Breast epithelium (tissue), 3 donors: ENCODE measurements at regions not wholly inside any gene's neighbourhood (a gene's known extent, or its start where the extent isn't known, plus 50 kb on each side); places are given as distances from the start of the nearest gene placed in this dataset.

Experiments
- POLR2AphosphoS5 ChIP-seq, 3 donors: sonication (generic); formaldehyde crosslinking; IDR thresholded peaks; one replicate each; pipeline ENCODE4 v1.6.1; 2017; ENCODE audit warnings: antibody characterized with exemption in 3 of 3
- TF ChIP-seq, protein P1 (sequence below), 3 donors: fragments of 450-650 bp; IDR thresholded peaks; one replicate each; pipeline ENCODE4 v1.5.1; 2016 to 2017; ENCODE audit warnings: antibody characterized with exemption in 3 of 3, mild to moderate bottlenecking in 3 of 3, moderate library complexity in 3 of 3

GRCh38 chr3:95721938-95722337 lies 1092.5 kb upstream of the EPHA6 start:
- TF ChIP-seq, protein P1, sequence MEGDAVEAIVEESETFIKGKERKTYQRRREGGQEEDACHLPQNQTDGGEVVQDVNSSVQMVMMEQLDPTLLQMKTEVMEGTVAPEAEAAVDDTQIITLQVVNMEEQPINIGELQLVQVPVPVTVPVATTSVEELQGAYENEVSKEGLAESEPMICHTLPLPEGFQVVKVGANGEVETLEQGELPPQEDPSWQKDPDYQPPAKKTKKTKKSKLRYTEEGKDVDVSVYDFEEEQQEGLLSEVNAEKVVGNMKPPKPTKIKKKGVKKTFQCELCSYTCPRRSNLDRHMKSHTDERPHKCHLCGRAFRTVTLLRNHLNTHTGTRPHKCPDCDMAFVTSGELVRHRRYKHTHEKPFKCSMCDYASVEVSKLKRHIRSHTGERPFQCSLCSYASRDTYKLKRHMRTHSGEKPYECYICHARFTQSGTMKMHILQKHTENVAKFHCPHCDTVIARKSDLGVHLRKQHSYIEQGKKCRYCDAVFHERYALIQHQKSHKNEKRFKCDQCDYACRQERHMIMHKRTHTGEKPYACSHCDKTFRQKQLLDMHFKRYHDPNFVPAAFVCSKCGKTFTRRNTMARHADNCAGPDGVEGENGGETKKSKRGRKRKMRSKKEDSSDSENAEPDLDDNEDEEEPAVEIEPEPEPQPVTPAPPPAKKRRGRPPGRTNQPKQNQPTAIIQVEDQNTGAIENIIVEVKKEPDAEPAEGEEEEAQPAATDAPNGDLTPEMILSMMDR (IDR thresholded peaks at IDR 0.05) = no peak
- TF ChIP-seq POLR2AphosphoS5 (IDR thresholded peaks at IDR 0.05) = no peak
